SK-N-SH (cell line): ENCODE measurements at regions not wholly inside any gene's neighbourhood (a gene's known extent, or its start where the extent isn't known, plus 50 kb on each side); places are given as distances from the start of the nearest gene placed in this dataset.
A peak's percentile ranks its signal among the peaks of the same experiment; 100 is the strongest.

Source experiments
- CTCF ChIA-PET: fragments of 300-600, 350-600 bp; formaldehyde crosslinking; extraction: SDS; loops from one replicate; lab custom pipeline; 2021; lab: Yijun Ruan, JAX
- POLR2A ChIA-PET: fragments of 350-600 bp; sonication (Branson Sonifier 250); formaldehyde crosslinking; extraction: SDS; loops from one replicate; lab custom pipeline; 2020; ENCODE audit warnings: antibody characterized with exemption, inconsistent platforms; lab: Yijun Ruan, JAX
- DNase-seq: peaks from one replicate; pipeline ENCODE4 v3.0.0; 2012
- H2AFZ ChIP-seq: fragments of 200-600 bp; sonication (generic); 2 replicates; pipeline ENCODE4 v1.8.1; 2016; ENCODE audit warnings: antibody characterized with exemption, mild to moderate bottlenecking, low read depth
- H3F3A ChIP-seq: fragments of 200-600 bp; sonication (generic); replicated peaks from 2 replicates; pipeline ENCODE3; 2016; ENCODE audit warnings: antibody characterized with exemption, mild to moderate bottlenecking; ENCODE audit not compliant: insufficient read depth
- H3K27ac ChIP-seq, 2 experiments: fragments of 200-500 bp in 1 of 2; fragments of 200-600 bp in 1 of 2; sonication (Bioruptor generic) in 1 of 2; sonication (generic), shearing (Covaris generic) in 1 of 2; 2 replicates each; pipeline versions ENCODE4 v1.5.1 to v1.6.1; 2014 to 2016; ENCODE audit warnings: low read depth in 2 of 2, inconsistent platforms in 1 of 2, low read length in 1 of 2, mild to moderate bottlenecking in 1 of 2, mixed read lengths in 1 of 2
- H3K27me3 ChIP-seq: fragments of 200-600 bp; sonication (generic), shearing (Covaris generic); 2 replicates; pipeline ENCODE4 v1.6.1; 2016; ENCODE audit warnings: mixed run types; ENCODE audit not compliant: insufficient read depth
- H3K36me3 ChIP-seq, 2 experiments: fragments of 200-500 bp in 1 of 2; fragments of 200-600 bp in 1 of 2; sonication (Bioruptor generic) in 1 of 2; sonication (generic) in 1 of 2; replicated peaks in 1 of 2; 2 replicates each; pipeline versions ENCODE3 to v1.5.1; 2014 to 2016; ENCODE audit warnings: low read length in 1 of 2, mild to moderate bottlenecking in 1 of 2; ENCODE audit not compliant: insufficient read depth in 2 of 2, control insufficient read depth in 1 of 2
- H3K4me1 ChIP-seq, 2 experiments: fragments of 200-500 bp in 1 of 2; fragments of 200-600 bp in 1 of 2; sonication (Bioruptor generic) in 1 of 2; sonication (generic), shearing (Covaris generic) in 1 of 2; 2 replicates each; pipeline versions ENCODE4 v1.5.1 to v1.6.1; 2014 to 2016; ENCODE audit warnings: low read depth in 1 of 2, low read length in 1 of 2, mixed run types in 1 of 2; ENCODE audit not compliant: insufficient read depth in 2 of 2, control insufficient read depth in 1 of 2
- H3K4me2 ChIP-seq: fragments of 200-600 bp; sonication (generic), shearing (Covaris generic); 2 replicates; pipeline ENCODE4 v1.6.1; 2017; ENCODE audit warnings: mixed run types
- H3K4me3 ChIP-seq, 2 experiments: fragments of 200-500 bp in 1 of 2; fragments of 200-600 bp in 1 of 2; sonication (Bioruptor generic) in 1 of 2; sonication (generic), shearing (Covaris generic) in 1 of 2; 2 replicates each; pipeline versions ENCODE4 v1.5.1 to v1.8.1; 2014 to 2016; ENCODE audit warnings: low read depth in 2 of 2, inconsistent platforms in 1 of 2, low read length in 1 of 2, mild to moderate bottlenecking in 1 of 2, mixed read lengths in 1 of 2, moderate library complexity in 1 of 2
- H3K79me2 ChIP-seq: fragments of 200-600 bp; sonication (generic); 2 replicates; pipeline ENCODE4 v1.8.1; 2017; ENCODE audit warnings: mild to moderate bottlenecking; ENCODE audit not compliant: insufficient read depth
- H3K9ac ChIP-seq: fragments of 200-600 bp; sonication (generic); 2 replicates; pipeline ENCODE4 v1.6.1; 2017; ENCODE audit warnings: mixed run types
- H3K9me2 ChIP-seq: fragments of 200-600 bp; sonication (generic); 2 replicates; pipeline ENCODE4 v1.6.1; 2017; ENCODE audit warnings: mixed run types
- H3K9me3 ChIP-seq: fragments of 200-600 bp; sonication (generic); 2 replicates; pipeline ENCODE4 v1.6.1; 2017; ENCODE audit warnings: mixed run types, mild to moderate bottlenecking, moderate library complexity
- H4K20me1 ChIP-seq: fragments of 200-600 bp; sonication (generic); 2 replicates; pipeline ENCODE4 v1.6.1; 2017; ENCODE audit warnings: mild to moderate bottlenecking, mixed run types; ENCODE audit not compliant: insufficient read depth
- ELF1 ChIP-seq: IDR thresholded peaks from 2 replicates; pipeline ENCODE4 v1.4.0; 2012
- EP300 ChIP-seq, 2 experiments: IDR thresholded peaks; 2 replicates each; pipeline versions ENCODE4 v1.4.0 to v1.6.1; 2012; ENCODE audit warnings: borderline replicate concordance in 1 of 2, low read depth in 1 of 2, low read length in 1 of 2
- FOSL2 ChIP-seq: IDR thresholded peaks from 2 replicates; pipeline ENCODE4 v1.4.0; 2012; ENCODE audit warnings: low read depth, mild to moderate bottlenecking, moderate library complexity, borderline replicate concordance
- GABPA ChIP-seq: IDR thresholded peaks from 2 replicates; pipeline ENCODE4 v1.4.0; 2012; ENCODE audit warnings: low read depth, mild to moderate bottlenecking
- JUND ChIP-seq: IDR thresholded peaks from 2 replicates; pipeline ENCODE4 v1.4.0; 2012
- MEF2A ChIP-seq: IDR thresholded peaks from 2 replicates; pipeline ENCODE4 v1.4.0; 2012; ENCODE audit warnings: low read depth, borderline replicate concordance
- NFIC ChIP-seq: IDR thresholded peaks from 2 replicates; pipeline ENCODE4 v1.4.0; 2012; ENCODE audit warnings: borderline replicate concordance
- NRF1 ChIP-seq: IDR thresholded peaks from 2 replicates; pipeline ENCODE4 v1.6.1; 2012; ENCODE audit warnings: low read depth, mild to moderate bottlenecking, low read length
- PBX3 ChIP-seq: IDR thresholded peaks from 2 replicates; pipeline ENCODE4; 2012
- RAD21 ChIP-seq: IDR thresholded peaks from 2 replicates; pipeline ENCODE4 v1.6.1; 2012; ENCODE audit warnings: mild to moderate bottlenecking, low read length
- REST ChIP-seq: IDR thresholded peaks from 2 replicates; pipeline ENCODE4 v1.6.1; 2012; ENCODE audit warnings: mild to moderate bottlenecking, low read depth, low read length, moderate library complexity
- RFX5 ChIP-seq: IDR thresholded peaks from 2 replicates; pipeline ENCODE4 v1.6.1; 2012; ENCODE audit warnings: mild to moderate bottlenecking, improper control_type of control experiment, low read length
- SIN3A ChIP-seq: IDR thresholded peaks from 2 replicates; pipeline ENCODE4 v1.6.1; 2012; ENCODE audit warnings: low read depth, mild to moderate bottlenecking, low read length, moderate library complexity, borderline replicate concordance
- TAF1 ChIP-seq: IDR thresholded peaks from 2 replicates; pipeline ENCODE4 v1.6.1; 2012; ENCODE audit warnings: low read depth, mild to moderate bottlenecking, low read length, moderate library complexity, borderline replicate concordance
- TCF12 ChIP-seq: IDR thresholded peaks from 2 replicates; pipeline ENCODE4 v1.4.0; 2012
- USF1 ChIP-seq: IDR thresholded peaks from 2 replicates; pipeline ENCODE4 v1.4.0; 2012; ENCODE audit warnings: low read depth, borderline replicate concordance
- WGBS: methylation state at CpG from one replicate; pipeline ENCODE4 v1.1.6; 2017; ENCODE audit warnings: low lambda C conversion rate; 5-methylcytosine and 5-hydroxymethylcytosine counted together
- TF ChIP-seq, protein P1 (sequence below): fragments of 150-350 bp; IDR thresholded peaks from 2 replicates; pipeline ENCODE4 v1.6.1; 2016; ENCODE audit warnings: mild to moderate bottlenecking, low read depth, low read length

DNA sequence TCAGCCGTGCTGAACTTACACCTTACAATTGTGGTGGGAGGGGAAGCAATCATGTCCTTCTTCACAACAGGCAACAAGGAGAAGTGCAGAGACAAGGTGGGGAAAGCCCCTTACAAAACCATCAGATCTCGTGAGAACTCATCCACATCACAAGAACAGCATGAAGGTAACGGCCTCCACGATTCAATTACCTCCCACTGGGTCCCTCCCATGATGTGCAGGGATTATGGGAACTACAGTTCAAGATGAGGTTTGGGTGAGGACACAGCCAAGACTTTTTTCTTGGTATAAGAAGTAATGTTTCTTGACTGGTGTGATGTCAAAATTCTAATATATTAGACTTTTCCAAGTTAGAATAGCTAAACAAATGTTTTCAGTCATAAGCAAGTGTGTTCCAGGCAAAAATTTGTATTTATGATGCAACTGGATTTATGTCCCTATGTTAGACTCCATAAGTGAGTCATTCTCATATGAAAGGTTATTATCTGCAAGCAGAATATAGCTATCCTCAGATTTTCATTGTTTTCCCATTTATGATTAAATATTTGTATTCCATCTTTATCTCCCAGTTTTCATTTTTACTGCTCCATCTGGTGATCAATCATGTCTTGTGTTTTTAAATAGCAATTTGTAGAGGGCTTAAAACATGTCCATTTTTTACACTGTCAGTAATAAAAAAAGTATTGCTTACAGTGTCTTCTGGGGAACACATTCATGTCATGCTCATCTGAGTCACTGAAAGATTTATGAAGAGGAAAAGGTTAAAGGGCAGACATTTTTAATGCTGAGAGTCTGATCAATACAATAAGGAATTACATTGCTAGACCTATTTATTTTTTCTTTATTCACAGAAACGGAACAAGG is 995.2 kb upstream of the CDH2 start:
- H3K9me2 ChIP-seq: no peaks in the 10 kb centered on the region
- no peaks in the 10 kb centered on the region for H3K36me3 ChIP-seq
- TF ChIP-seq NFIC (no peak), RFX5 (no peak), TAF1 (no peak), FOSL2 (peak; percentile 15; the same call in 1 of the 2 replicates), SIN3A (no peak), EP300 (IDR thresholded peaks at IDR 0.05; ENCODE audit: borderline replicate concordance in 1 of 2, low read depth in 1 of 2, low read length in 1 of 2) (0 out of 4 replicates have a peak, but pooled peaks of 1 of the 2 experiments have one; percentile 28), TCF12 (peak; percentile 24; the same call in 1 of the 2 replicates), MEF2A (no peak), REST (no peak), JUND (no peak), PBX3 (peak; percentile 62; the same call in 1 of the 2 replicates), USF1 (no peak), NRF1 (no peak), RAD21 (no peak), ELF1 (no peak), GABPA (no peak)
- TF ChIP-seq, protein P1, sequence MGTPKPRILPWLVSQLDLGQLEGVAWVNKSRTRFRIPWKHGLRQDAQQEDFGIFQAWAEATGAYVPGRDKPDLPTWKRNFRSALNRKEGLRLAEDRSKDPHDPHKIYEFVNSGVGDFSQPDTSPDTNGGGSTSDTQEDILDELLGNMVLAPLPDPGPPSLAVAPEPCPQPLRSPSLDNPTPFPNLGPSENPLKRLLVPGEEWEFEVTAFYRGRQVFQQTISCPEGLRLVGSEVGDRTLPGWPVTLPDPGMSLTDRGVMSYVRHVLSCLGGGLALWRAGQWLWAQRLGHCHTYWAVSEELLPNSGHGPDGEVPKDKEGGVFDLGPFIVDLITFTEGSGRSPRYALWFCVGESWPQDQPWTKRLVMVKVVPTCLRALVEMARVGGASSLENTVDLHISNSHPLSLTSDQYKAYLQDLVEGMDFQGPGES: no peak
- H3F3A ChIP-seq: no peaks in the 10 kb centered on the region
- H3K9me3 ChIP-seq: no peaks in the 10 kb centered on the region
- no peaks in the 10 kb centered on the region for H3K27me3 ChIP-seq
- H3K79me2 ChIP-seq: no peaks in the 10 kb centered on the region
- H4K20me1 ChIP-seq: no peaks in the 10 kb centered on the region
- CTCF ChIA-PET: no interaction called here
- 0 out of 2 replicates have a peak overlapping the region, but pooled peaks have one; percentile 32 for H2AFZ ChIP-seq
- DNase-seq: no peak
- H3K4me2 ChIP-seq: no peak overlapping the region
- 86% methylated on average over 5 of the region's 5 CpGs for WGBS
- peak overlapping the region; percentile 34 to 65; a peak in 3 of 4 replicates for H3K27ac ChIP-seq
- H3K4me1 ChIP-seq: peaks cover 3 to 10% of the 10 kb centered on the region in 2 experiments; a peak in 3 of 4 replicates
- H3K4me3 ChIP-seq: no peak overlapping the region
- no peak overlapping the region for H3K9ac ChIP-seq
- POLR2A ChIA-PET: no interaction called here
